ENCODE measurements at regions not wholly inside any gene's neighbourhood (a gene's known extent, or its start where the extent isn't known, plus 50 kb on each side); places are given as distances from the start of the nearest gene placed in this dataset.
"Not testable (repeated sequence)": the region's sequence is repeated elsewhere in the genome, so short reads cannot be mapped to it uniquely, and the experiment has no call there.

- not testable (repeated sequence) for H3K9ac ChIP-seq (ENCODE audit: low read depth in 1 of 2, low read length in 2 of 2); H3K36me3 ChIP-seq (ENCODE audit: control insufficient read depth in 2 of 2, insufficient read depth in 2 of 2, low read length in 2 of 2); H3K9me3 ChIP-seq (ENCODE audit: control insufficient read depth in 2 of 2, low read length in 2 of 2); H3K4me3 ChIP-seq (ENCODE audit: low read length in 2 of 2); H3K27ac ChIP-seq (ENCODE audit: low read depth in 2 of 2, low read length in 2 of 2); H3K4me1 ChIP-seq (ENCODE audit: control insufficient read depth in 2 of 2, insufficient read depth in 2 of 2, low read length in 2 of 2); H3K27me3 ChIP-seq (ENCODE audit: control insufficient read depth in 2 of 2, insufficient read depth in 2 of 2, low read length in 2 of 2)
Observed at GRCh38 chr15:84544586-84544985, 56.2 kb upstream of the ZSCAN2 start.

DNA sequence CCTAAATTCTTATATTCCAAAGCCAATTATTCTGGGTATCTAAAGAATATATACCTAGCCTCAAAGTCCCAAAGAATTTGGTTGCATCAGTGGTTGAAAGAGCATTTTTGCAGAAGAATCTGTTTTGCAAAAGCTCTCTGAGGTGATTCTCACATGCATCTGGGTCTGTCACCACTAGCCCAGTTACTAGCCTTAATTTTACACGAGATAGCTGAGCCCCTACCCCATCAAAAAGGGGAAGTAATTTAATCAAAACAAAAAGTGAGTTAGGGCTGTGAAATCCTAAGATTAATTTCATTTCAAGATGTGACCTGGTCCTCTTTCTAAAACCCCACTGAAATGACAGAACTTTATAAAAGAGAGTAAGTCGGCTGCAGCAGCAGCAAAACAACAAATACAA lies 53.7 kb upstream of the ZSCAN2 start:
- H3K4me3 ChIP-seq (ENCODE audit: low read length in 2 of 2); H3K27ac ChIP-seq (ENCODE audit: low read depth in 2 of 2, low read length in 2 of 2); H3K9ac ChIP-seq (ENCODE audit: low read depth in 1 of 2, low read length in 2 of 2): not testable (repeated sequence)

DNA sequence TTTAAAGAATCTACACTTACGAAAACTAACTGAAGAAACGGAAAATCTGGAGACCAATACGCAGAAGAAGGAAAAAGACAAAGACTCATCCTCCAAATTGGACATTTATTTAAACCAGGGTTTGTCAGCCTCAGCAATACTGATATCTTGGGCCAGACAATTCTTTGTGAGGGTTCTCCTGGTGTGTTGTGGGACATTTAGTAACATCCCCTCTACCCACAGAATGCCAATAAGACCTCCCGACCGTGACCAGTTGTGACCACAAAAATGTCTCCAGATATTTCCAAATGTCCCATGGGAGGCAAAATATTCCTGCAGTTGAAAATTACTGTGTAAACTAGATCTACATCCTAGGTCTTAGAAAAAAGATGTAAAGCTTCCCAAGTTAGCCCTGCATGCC lies 50.3 kb upstream of the ZSCAN2 start:
- H3K36me3 ChIP-seq (ENCODE audit: control insufficient read depth in 2 of 2, insufficient read depth in 2 of 2, low read length in 2 of 2); H3K4me1 ChIP-seq (ENCODE audit: control insufficient read depth in 2 of 2, insufficient read depth in 2 of 2, low read length in 2 of 2); H3K4me3 ChIP-seq (ENCODE audit: low read length in 2 of 2); H3K27me3 ChIP-seq (ENCODE audit: control insufficient read depth in 2 of 2, insufficient read depth in 2 of 2, low read length in 2 of 2); H3K27ac ChIP-seq (ENCODE audit: low read depth in 2 of 2, low read length in 2 of 2); H3K9me3 ChIP-seq (ENCODE audit: control insufficient read depth in 2 of 2, low read length in 2 of 2); H3K9ac ChIP-seq (ENCODE audit: low read depth in 1 of 2, low read length in 2 of 2): not testable (repeated sequence)

More for the DNA sequence above, 53.7 kb upstream of the ZSCAN2 start:
- not testable (repeated sequence) for H3K36me3 ChIP-seq (ENCODE audit: control insufficient read depth in 2 of 2, insufficient read depth in 2 of 2, low read length in 2 of 2); H3K27me3 ChIP-seq (ENCODE audit: control insufficient read depth in 2 of 2, insufficient read depth in 2 of 2, low read length in 2 of 2); H3K9me3 ChIP-seq (ENCODE audit: control insufficient read depth in 2 of 2, low read length in 2 of 2); H3K4me1 ChIP-seq (ENCODE audit: control insufficient read depth in 2 of 2, insufficient read depth in 2 of 2, low read length in 2 of 2)
